ENCODE measurements at regions not wholly inside any gene's neighbourhood (a gene's known extent, or its start where the extent isn't known, plus 50 kb on each side); places are given as distances from the start of the nearest gene placed in this dataset.

DNA sequence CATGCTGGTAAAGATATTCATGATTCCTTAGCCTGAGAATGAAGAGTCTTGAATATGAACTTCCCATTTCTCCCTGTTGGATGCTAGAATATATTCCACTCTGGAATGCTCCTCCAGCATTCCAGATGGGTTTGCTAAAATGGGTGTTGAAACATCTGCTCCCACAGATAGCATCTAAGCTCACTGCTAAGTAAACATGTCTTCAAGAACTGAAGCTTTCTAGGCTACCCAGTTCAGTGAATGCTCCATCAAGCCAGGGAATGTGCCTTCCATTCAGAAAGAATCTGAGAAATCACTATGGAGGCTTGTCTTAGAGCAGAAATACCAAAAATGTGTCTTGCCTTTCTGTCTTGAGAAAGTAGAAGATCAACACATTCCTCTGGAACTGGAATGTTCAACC is 81.1 kb downstream of the TNFSF18 start:
- DNase-seq (ENCODE audit: low read depth), result no peak

GRCh38 chr1:172970186-172970585 is 80.6 kb downstream of the TNFSF18 start:
- H3K4me3 ChIP-seq (ENCODE audit: low read depth, low read length), result no peak overlapping the region
- TF ChIP-seq, protein P1, sequence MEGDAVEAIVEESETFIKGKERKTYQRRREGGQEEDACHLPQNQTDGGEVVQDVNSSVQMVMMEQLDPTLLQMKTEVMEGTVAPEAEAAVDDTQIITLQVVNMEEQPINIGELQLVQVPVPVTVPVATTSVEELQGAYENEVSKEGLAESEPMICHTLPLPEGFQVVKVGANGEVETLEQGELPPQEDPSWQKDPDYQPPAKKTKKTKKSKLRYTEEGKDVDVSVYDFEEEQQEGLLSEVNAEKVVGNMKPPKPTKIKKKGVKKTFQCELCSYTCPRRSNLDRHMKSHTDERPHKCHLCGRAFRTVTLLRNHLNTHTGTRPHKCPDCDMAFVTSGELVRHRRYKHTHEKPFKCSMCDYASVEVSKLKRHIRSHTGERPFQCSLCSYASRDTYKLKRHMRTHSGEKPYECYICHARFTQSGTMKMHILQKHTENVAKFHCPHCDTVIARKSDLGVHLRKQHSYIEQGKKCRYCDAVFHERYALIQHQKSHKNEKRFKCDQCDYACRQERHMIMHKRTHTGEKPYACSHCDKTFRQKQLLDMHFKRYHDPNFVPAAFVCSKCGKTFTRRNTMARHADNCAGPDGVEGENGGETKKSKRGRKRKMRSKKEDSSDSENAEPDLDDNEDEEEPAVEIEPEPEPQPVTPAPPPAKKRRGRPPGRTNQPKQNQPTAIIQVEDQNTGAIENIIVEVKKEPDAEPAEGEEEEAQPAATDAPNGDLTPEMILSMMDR (IDR thresholded peaks at IDR 0.05; ENCODE audit: low read depth, low read length, missing control alignments), result no peak
- no peak for DNase-seq (ENCODE audit: low read depth)

More for the DNA sequence above, 81.1 kb downstream of the TNFSF18 start:
- TF ChIP-seq, protein P1 (IDR thresholded peaks at IDR 0.05; ENCODE audit: low read depth, low read length, missing control alignments), result no peak
- no peak overlapping the region for H3K4me3 ChIP-seq (ENCODE audit: low read depth, low read length)

- no peak overlapping the region for H3K4me3 ChIP-seq (ENCODE audit: low read depth, low read length)
- TF ChIP-seq, protein P1 (IDR thresholded peaks at IDR 0.05; ENCODE audit: low read depth, low read length, missing control alignments), result no peak
- no peak for DNase-seq (ENCODE audit: low read depth)
These were observed 79.5 kb downstream of the TNFSF18 start for GRCh38 chr1:172971241-172971640.

- no peak for DNase-seq (ENCODE audit: low read depth)
- H3K4me3 ChIP-seq (ENCODE audit: low read depth, low read length), result no peak overlapping the region
- TF ChIP-seq, protein P1 (IDR thresholded peaks at IDR 0.05; ENCODE audit: low read depth, low read length, missing control alignments), result no peak
These were observed 78.5 kb downstream of the TNFSF18 start for GRCh38 chr1:172972258-172972657.

DNA sequence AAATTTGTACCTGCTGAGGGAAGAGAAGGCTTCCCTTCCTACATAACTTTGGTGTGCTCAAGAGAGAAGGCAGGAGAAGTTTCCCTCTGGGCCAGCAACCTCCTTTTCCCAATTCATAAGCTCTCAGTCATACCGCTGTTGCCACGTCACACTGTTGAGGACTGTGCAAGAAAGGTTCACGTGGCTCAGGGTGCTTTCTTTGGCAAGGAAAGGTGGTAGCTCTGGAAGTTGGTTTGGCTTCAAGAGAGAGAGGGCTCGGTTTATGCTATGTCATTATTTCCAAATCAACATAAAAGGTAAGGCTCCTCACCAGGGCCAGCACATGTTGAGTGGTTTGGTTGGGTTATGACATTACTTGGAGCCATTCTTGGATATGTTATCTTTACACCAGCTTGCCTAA is 77.3 kb downstream of the TNFSF18 start:
- TF ChIP-seq, protein P1 (IDR thresholded peaks at IDR 0.05; ENCODE audit: low read depth, low read length, missing control alignments), result no peak
- no peak for DNase-seq (ENCODE audit: low read depth)
- H3K4me3 ChIP-seq (ENCODE audit: low read depth, low read length), result no peak overlapping the region

- no peak for DNase-seq (ENCODE audit: low read depth)
- TF ChIP-seq, protein P1 (IDR thresholded peaks at IDR 0.05; ENCODE audit: low read depth, low read length, missing control alignments), result no peak
- H3K4me3 ChIP-seq (ENCODE audit: low read depth, low read length), result no peak overlapping the region
These were observed 74.3 kb downstream of the TNFSF18 start for GRCh38 chr1:172976222-172977041.

All from GM12864 (cell line).